ENCODE measurements at regions not wholly inside any gene's neighbourhood (a gene's known extent, or its start where the extent isn't known, plus 50 kb on each side); places are given as distances from the start of the nearest gene placed in this dataset.
"Not testable (repeated sequence)": the region's sequence is repeated elsewhere in the genome, so short reads cannot be mapped to it uniquely, and the experiment has no call there.

DNA sequence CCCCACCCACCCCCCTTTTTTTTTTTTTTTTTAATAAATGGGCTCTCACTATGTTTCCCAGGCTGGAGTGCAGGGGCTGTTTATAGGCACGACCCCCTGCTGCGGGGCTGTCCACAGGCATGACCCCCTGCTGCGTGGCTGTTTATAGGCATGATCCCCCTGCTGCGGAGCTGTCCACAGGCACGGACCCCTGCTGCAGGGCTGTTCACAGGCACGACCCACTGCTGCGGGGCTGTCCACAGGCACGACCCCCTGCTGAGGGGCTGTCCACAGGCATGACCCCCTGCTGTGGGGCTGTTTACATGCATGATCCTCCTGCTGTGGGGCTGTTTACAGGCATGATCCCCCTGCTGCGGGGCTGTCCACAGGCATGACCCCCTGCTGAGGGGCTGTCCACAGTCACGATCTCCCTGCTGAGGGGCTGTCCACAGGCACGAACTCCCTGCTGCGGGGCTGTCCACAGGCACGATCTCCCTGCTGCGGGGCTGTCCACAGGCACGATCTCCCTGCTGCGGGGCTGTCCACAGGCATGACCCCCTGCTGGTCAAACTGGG, 1385.3 kb downstream of the FOXD4L5 start:
- H3K27me3 Mint-ChIP-seq (ENCODE audit: low read depth); H3K79me1 ChIP-seq (ENCODE audit: insufficient read depth, low read depth, low read length, poor library complexity, severe bottlenecking); H3K4me1 ChIP-seq (ENCODE audit: insufficient read depth, low read length); H2BK5ac ChIP-seq (ENCODE audit: insufficient read length, low read length); DNase-seq; H2BK15ac ChIP-seq (ENCODE audit: low read depth, low read length); H4K91ac ChIP-seq (ENCODE audit: insufficient read length, low read depth, low read length); H4K20me1 ChIP-seq (ENCODE audit: control insufficient read depth, insufficient read depth, insufficient read length); H3K14ac ChIP-seq (ENCODE audit: insufficient read depth, low read length); H3K27ac ChIP-seq (ENCODE audit: insufficient read length, low read depth, low read length); H2BK20ac ChIP-seq (ENCODE audit: low read depth, low read length, poor library complexity, severe bottlenecking); H3K4me3 Mint-ChIP-seq; H3K4me1 Mint-ChIP-seq; H3K79me2 ChIP-seq (ENCODE audit: insufficient read depth, low read length); H3K18ac ChIP-seq (ENCODE audit: insufficient read length, low read depth, low read length); H3K9ac ChIP-seq (ENCODE audit: extremely low read depth, insufficient read length, low read length); H3T11ph ChIP-seq (ENCODE audit: low read length); H2BK120ac ChIP-seq (ENCODE audit: low read depth, low read length, poor library complexity, severe bottlenecking); H3K56ac ChIP-seq (ENCODE audit: insufficient read length, low read depth, low read length); H4K5ac ChIP-seq (ENCODE audit: insufficient read length, low read depth, low read length); H3K9me3 ChIP-seq (ENCODE audit: control insufficient read depth, low read depth, low read length); H3K4me2 ChIP-seq (ENCODE audit: insufficient read depth, insufficient read length, low read length); H2AFZ ChIP-seq (ENCODE audit: low read length); H3K23me2 ChIP-seq (ENCODE audit: insufficient read length, low read depth, low read length, poor library complexity, severe bottlenecking); H3K27me3 ChIP-seq (ENCODE audit: insufficient read depth, low read length); H3K27ac Mint-ChIP-seq; H4K8ac ChIP-seq (replicated peaks; ENCODE audit: insufficient read length, low read depth, low read length); H2AK5ac ChIP-seq (ENCODE audit: insufficient read length, low read length); H3K4ac ChIP-seq (ENCODE audit: low read depth, low read length); H3K23ac ChIP-seq (ENCODE audit: insufficient read length, low read depth, low read length); H2BK12ac ChIP-seq (ENCODE audit: insufficient read length, low read depth, low read length): not testable (repeated sequence)
- Mint-ChIP-seq H3K36me3 (ENCODE audit: insufficient read depth in 1 of 3, low read depth in 3 of 3) (peaks cover 7 to 22% (median 7%) of the 10 kb centered on the region in 3 experiments; a peak in 6 of 7 replicates), H3K9me3 (peaks cover 70 to 77% of the 10 kb centered on the region in 2 experiments)
- no CpG with 5 or more reads among the region's 16 CpGs for WGBS (ENCODE audit: extremely low coverage, insufficient read length, low lambda C conversion rate)
